Liver (tissue), 8 donors: ENCODE measurements at regions not wholly inside any gene's neighbourhood (a gene's known extent, or its start where the extent isn't known, plus 50 kb on each side); places are given as distances from the start of the nearest gene placed in this dataset.

Experiments
- DNase-seq: peaks from one replicate; pipeline ENCODE4 v3.0.0-alpha.2; 2017; ENCODE audit warnings: low spot score
- H3K27ac ChIP-seq, 2 donors: one replicate each; pipeline ENCODE4 v1.7.0; 2013; ENCODE audit warnings: inconsistent platforms in 2 of 2, low read length in 2 of 2, control low read depth in 1 of 2, low read depth in 1 of 2, mild to moderate bottlenecking in 1 of 2
- H3K27me3 ChIP-seq, 4 donors: one replicate each; pipeline versions ENCODE4 v1.6.1 to v1.7.0; 2013; ENCODE audit warnings: low read length in 3 of 4, inconsistent platforms in 1 of 4, mild to moderate bottlenecking in 1 of 4, moderate library complexity in 1 of 4; ENCODE audit not compliant: control insufficient read depth in 4 of 4, insufficient read depth in 4 of 4
- H3K36me3 ChIP-seq, 4 donors: one replicate each; pipeline versions ENCODE4 v1.6.1 to v1.7.0; 2013; ENCODE audit warnings: low read length in 3 of 4, mild to moderate bottlenecking in 3 of 4, low read depth in 1 of 4, moderate library complexity in 1 of 4; ENCODE audit not compliant: control insufficient read depth in 4 of 4, insufficient read depth in 3 of 4
- H3K4me1 ChIP-seq, 4 donors: one replicate each; pipeline versions ENCODE4 v1.6.1 to v1.7.0; 2013; ENCODE audit warnings: low read length in 3 of 4, mild to moderate bottlenecking in 3 of 4, moderate library complexity in 1 of 4; ENCODE audit not compliant: control insufficient read depth in 4 of 4, insufficient read depth in 4 of 4
- H3K4me3 ChIP-seq, 3 donors: one replicate each; pipeline versions ENCODE4 v1.6.1 to v1.7.0; 2013; ENCODE audit warnings: low read length in 3 of 3, control low read depth in 1 of 3, low read depth in 1 of 3, mild to moderate bottlenecking in 1 of 3
- H3K9ac ChIP-seq, 2 donors: one replicate each; pipeline ENCODE4 v1.7.0; 2013; ENCODE audit warnings: low read length in 2 of 2, mild to moderate bottlenecking in 2 of 2, moderate library complexity in 2 of 2, control low read depth in 1 of 2, low read depth in 1 of 2
- H3K9me3 ChIP-seq, 4 donors: one replicate each; pipeline versions ENCODE4 v1.6.1 to v1.7.0; 2013; ENCODE audit warnings: low read length in 3 of 4; ENCODE audit not compliant: control insufficient read depth in 4 of 4
- ATF3 ChIP-seq: IDR thresholded peaks from 2 replicates; pipeline ENCODE4 v1.6.1; 2016; ENCODE audit warnings: antibody characterized with exemption
- CTCF ChIP-seq: fragments of 150-350 bp; IDR thresholded peaks from 2 replicates; pipeline ENCODE4 v1.5.1; 2017; ENCODE audit warnings: improper control_type of control experiment, low read depth, low read length; ENCODE audit not compliant: missing input control
- EGR1 ChIP-seq, 2 donors: IDR thresholded peaks; 2 replicates each; pipeline ENCODE4 v1.6.1; 2016 to 2018; ENCODE audit warnings: antibody characterized with exemption in 2 of 2, low read depth in 2 of 2
- FOXA1 ChIP-seq: IDR thresholded peaks from 2 replicates; pipeline ENCODE4 v1.6.1; 2016; ENCODE audit warnings: antibody characterized with exemption
- FOXA2 ChIP-seq: IDR thresholded peaks from 2 replicates; pipeline ENCODE4 v1.6.1; 2016; ENCODE audit warnings: antibody characterized with exemption
- RAD21 ChIP-seq, 2 donors: IDR thresholded peaks; 2 replicates each; pipeline ENCODE4 v1.6.1; 2016; ENCODE audit warnings: antibody characterized with exemption in 2 of 2, mild to moderate bottlenecking in 2 of 2
- REST ChIP-seq: IDR thresholded peaks from 2 replicates; pipeline ENCODE4 v1.6.1; 2016; ENCODE audit warnings: antibody characterized with exemption, mild to moderate bottlenecking
- RXRA ChIP-seq, 2 donors: IDR thresholded peaks; 2 replicates each; pipeline ENCODE4 v1.6.1; 2017 to 2018; ENCODE audit warnings: antibody characterized with exemption in 2 of 2, mild to moderate bottlenecking in 1 of 2
- SP1 ChIP-seq: IDR thresholded peaks from 2 replicates; pipeline ENCODE4 v1.6.1; 2018; ENCODE audit warnings: antibody characterized with exemption, mild to moderate bottlenecking
- TAF1 ChIP-seq: conservative IDR thresholded peaks from 2 replicates; pipeline ENCODE4 v1.6.1; 2016; ENCODE audit warnings: antibody characterized with exemption, mild to moderate bottlenecking
- ZBTB33 ChIP-seq: IDR thresholded peaks from 2 replicates; pipeline ENCODE4 v1.6.1; 2016; ENCODE audit warnings: antibody characterized with exemption
- WGBS: extraction: QIAGEN DNeasy Blood & Tissue Kit; methylation state at CpG from one replicate; pipeline ENCODE4 v1.1.7; 2013; 5-methylcytosine and 5-hydroxymethylcytosine counted together
- donor health status: healthy.
- donor health status: healthy.
- donor health status: healthy.
- donor health status: healthy.
- donor health status: healthy.

- no peak overlapping the region for H3K9ac ChIP-seq
- DNase-seq = peak; percentile 26
- H3K27me3 ChIP-seq = peaks cover 0 to 5% (median 2%) of the 10 kb centered on the region in 4 donors
- no peak overlapping the region for H3K4me3 ChIP-seq
- no peak overlapping the region for H3K27ac ChIP-seq
- no peaks in the 10 kb centered on the region for H3K36me3 ChIP-seq
- TF ChIP-seq FOXA1 = no peak
- no peaks in the 10 kb centered on the region for H3K9me3 ChIP-seq
- 69% methylated on average over 15 of the region's 15 CpGs for WGBS
- no peaks in the 10 kb centered on the region for H3K4me1 ChIP-seq
Measured at GRCh38 chr22:47626428-47627390, 864.3 kb downstream of the TBC1D22A start.

GRCh38 chr22:47625531-47626427, 863.3 kb downstream of the TBC1D22A start:
- Histone ChIP-seq H3K4me1 (no peaks in the 10 kb centered on the region), H3K9me3 (no peaks in the 10 kb centered on the region), H3K4me3 (no peak overlapping the region), H3K9ac (no peak overlapping the region), H3K27me3 (peaks cover 0 to 5% (median 2%) of the 10 kb centered on the region in 4 donors), H3K36me3 (no peaks in the 10 kb centered on the region), H3K27ac (no peak overlapping the region)
- 77% methylated on average over 30 of the region's 30 CpGs for WGBS
- TF ChIP-seq FOXA2 = no peak
- no peak for TF ChIP-seq ZBTB33
- TF ChIP-seq REST = no peak
- TF ChIP-seq RXRA (IDR thresholded peaks at IDR 0.05) = no peak
- TF ChIP-seq ATF3 = no peak
- TF ChIP-seq EGR1 (IDR thresholded peaks at IDR 0.05; ENCODE audit: low read depth in 2 of 2) = no peak
- TF ChIP-seq RAD21 (IDR thresholded peaks at IDR 0.05) = no peak
- no peak for TF ChIP-seq SP1
- no peak for TF ChIP-seq CTCF
- TF ChIP-seq TAF1 = no peak
- peak; percentile 12 for DNase-seq
